CD4-positive, alpha-beta T cell (primary cell): ENCODE measurements at regions not wholly inside any gene's neighbourhood (a gene's known extent, or its start where the extent isn't known, plus 50 kb on each side); places are given as distances from the start of the nearest gene placed in this dataset.

Experiments
- ATAC-seq: fragments of 200-7000 bp; cut with Tn5 transposase; one replicate; pipeline ENCODE4 v1.10.0; 2022; ENCODE audit warnings: mild to moderate bottlenecking; ENCODE audit not compliant: poor library complexity
- CTCF ChIA-PET: fragments of 350-600 bp; sonication (Branson Sonifier 250); formaldehyde crosslinking; loops from one replicate; lab custom pipeline; 2021; ENCODE audit warnings: antibody characterized with exemption, inconsistent platforms; lab: Charles Lee
- POLR2A ChIA-PET: fragments of 350-600 bp; sonication (Branson Sonifier 250); formaldehyde crosslinking; loops from one replicate; lab custom pipeline; 2021; ENCODE audit warnings: antibody characterized with exemption, inconsistent platforms; lab: Charles Lee
- DNase-seq, 14 experiments: peaks; one replicate each; pipeline ENCODE4 v3.0.0-alpha.2; 2013 to 2020; ENCODE audit warnings: mixed read lengths in 2 of 14
- H3K27ac ChIP-seq, 2 donors: one replicate each; pipeline versions ENCODE4 v1.5.1 to v1.7.0; 2013; ENCODE audit warnings: low read length in 2 of 2, low read depth in 1 of 2, mild to moderate bottlenecking in 1 of 2
- H3K27me3 ChIP-seq, 2 experiments: 1 replicate in 1 of 2; 2 replicates in 1 of 2; pipeline versions ENCODE4 v1.6.1 to v1.7.0; 2013; ENCODE audit warnings: low read length in 2 of 2, control low read depth in 1 of 2, mild to moderate bottlenecking in 1 of 2, moderate library complexity in 1 of 2; ENCODE audit not compliant: insufficient read depth in 2 of 2, control insufficient read depth in 1 of 2
- H3K36me3 ChIP-seq: one replicate; pipeline ENCODE4 v1.6.1; 2013; ENCODE audit warnings: low read length, control low read depth; ENCODE audit not compliant: insufficient read depth
- H3K4me1 ChIP-seq: one replicate; pipeline ENCODE4 v1.6.1; 2013; ENCODE audit warnings: low read length, control low read depth; ENCODE audit not compliant: insufficient read depth
- H3K4me3 ChIP-seq: one replicate; pipeline ENCODE4 v1.5.1; 2013; ENCODE audit warnings: mild to moderate bottlenecking, low read length, moderate library complexity
- H3K9me3 ChIP-seq, 2 experiments: 1 replicate in 1 of 2; 2 replicates in 1 of 2; pipeline versions ENCODE4 v1.6.1 to v1.7.0; 2013; ENCODE audit warnings: low read length in 2 of 2, mild to moderate bottlenecking in 2 of 2, control low read depth in 1 of 2, moderate library complexity in 1 of 2; ENCODE audit not compliant: control insufficient read depth in 1 of 2, insufficient read depth in 1 of 2
- H3K27ac Mint-ChIP-seq: one replicate; pipeline ENCODE4 v1.8.0; 2020; ENCODE audit warnings: mixed read lengths
- H3K27me3 Mint-ChIP-seq: one replicate; pipeline ENCODE4 v1.8.0; 2021; ENCODE audit warnings: mixed read lengths
- H3K36me3 Mint-ChIP-seq: one replicate; pipeline ENCODE4 v1.8.0; 2021; ENCODE audit warnings: low read depth, mixed read lengths
- H3K4me1 Mint-ChIP-seq: one replicate; pipeline ENCODE4 v1.8.0; 2021; ENCODE audit warnings: low read depth, mixed read lengths
- H3K4me3 Mint-ChIP-seq: one replicate; pipeline ENCODE4 v1.8.0; 2020; ENCODE audit warnings: mild to moderate bottlenecking, mixed read lengths
- H3K9me3 Mint-ChIP-seq: one replicate; pipeline ENCODE4 v1.8.0; 2020; ENCODE audit warnings: mixed read lengths
- intact Hi-C, 2 experiments: fragments of 100-400 bp; cut with DNase I in 1 of 2; cut with micrococcal nuclease in 1 of 2; formaldehyde crosslinking; loops; one replicate each; pipeline versions ENCODE4 v1.15.1 to v1.9.0; 2023 to 2025; cut with DNase I, micrococcal nuclease
- TF ChIP-seq, protein P1 (sequence below): fragments of 200-600 bp; IDR thresholded peaks from one replicate; pipeline ENCODE4 v1.8.0; 2022; ENCODE audit warnings: antibody characterized with exemption, mild to moderate bottlenecking

DNA sequence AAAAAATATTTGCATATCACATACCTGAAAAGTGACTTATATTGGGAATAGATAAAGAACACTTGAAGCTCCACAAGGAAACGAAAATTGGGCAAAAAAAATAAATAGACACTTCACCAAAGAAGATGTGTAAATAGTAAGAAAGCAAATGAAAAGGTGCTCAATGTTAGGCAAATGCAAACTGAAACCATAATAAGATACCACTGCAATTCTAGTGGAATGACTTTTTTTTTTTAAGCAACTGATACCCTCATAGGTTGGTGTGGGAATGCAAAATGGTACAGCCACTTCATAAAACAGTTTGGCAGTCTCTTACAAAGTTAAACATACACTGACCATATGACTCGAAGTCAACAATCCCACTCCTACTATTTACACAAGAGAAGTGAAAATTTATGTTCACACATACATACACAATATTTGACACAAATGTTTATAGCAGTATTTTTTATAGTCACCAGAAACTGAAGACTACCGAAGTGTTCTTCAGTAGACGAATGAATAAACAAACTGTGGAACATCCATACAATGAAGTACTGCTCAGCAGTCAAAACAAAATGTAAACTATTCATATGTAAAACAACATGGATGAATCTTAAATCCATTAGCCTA, 176.3 kb downstream of the ZMAT3 start:
- Mint-ChIP-seq H3K27ac (no peak overlapping the region), H3K27me3 (no peaks in the 10 kb centered on the region), H3K4me3 (no peak overlapping the region), H3K36me3 (no peaks in the 10 kb centered on the region), H3K9me3 (peaks cover 8% of the 10 kb centered on the region), H3K4me1 (no peaks in the 10 kb centered on the region)
- Histone ChIP-seq H3K9me3 (no peaks in the 10 kb centered on the region), H3K36me3 (no peaks in the 10 kb centered on the region), H3K4me1 (no peaks in the 10 kb centered on the region), H3K27ac (no peak overlapping the region), H3K4me3 (no peak overlapping the region), H3K27me3 (no peaks in the 10 kb centered on the region)
- DNase-seq (no peak), ATAC-seq (no peak)
- TF ChIP-seq, protein P1, sequence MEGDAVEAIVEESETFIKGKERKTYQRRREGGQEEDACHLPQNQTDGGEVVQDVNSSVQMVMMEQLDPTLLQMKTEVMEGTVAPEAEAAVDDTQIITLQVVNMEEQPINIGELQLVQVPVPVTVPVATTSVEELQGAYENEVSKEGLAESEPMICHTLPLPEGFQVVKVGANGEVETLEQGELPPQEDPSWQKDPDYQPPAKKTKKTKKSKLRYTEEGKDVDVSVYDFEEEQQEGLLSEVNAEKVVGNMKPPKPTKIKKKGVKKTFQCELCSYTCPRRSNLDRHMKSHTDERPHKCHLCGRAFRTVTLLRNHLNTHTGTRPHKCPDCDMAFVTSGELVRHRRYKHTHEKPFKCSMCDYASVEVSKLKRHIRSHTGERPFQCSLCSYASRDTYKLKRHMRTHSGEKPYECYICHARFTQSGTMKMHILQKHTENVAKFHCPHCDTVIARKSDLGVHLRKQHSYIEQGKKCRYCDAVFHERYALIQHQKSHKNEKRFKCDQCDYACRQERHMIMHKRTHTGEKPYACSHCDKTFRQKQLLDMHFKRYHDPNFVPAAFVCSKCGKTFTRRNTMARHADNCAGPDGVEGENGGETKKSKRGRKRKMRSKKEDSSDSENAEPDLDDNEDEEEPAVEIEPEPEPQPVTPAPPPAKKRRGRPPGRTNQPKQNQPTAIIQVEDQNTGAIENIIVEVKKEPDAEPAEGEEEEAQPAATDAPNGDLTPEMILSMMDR = no peak
- CTCF ChIA-PET = no interaction called here
- POLR2A ChIA-PET = no interaction called here
- intact Hi-C loops = no loop called here
